ENCODE measurements at regions not wholly inside any gene's neighbourhood (a gene's known extent, or its start where the extent isn't known, plus 50 kb on each side); places are given as distances from the start of the nearest gene placed in this dataset.

GRCh38 chr22:48746789-48747425 is 1080.8 kb downstream of the BRD1 start:
- CTCF ChIA-PET = no interaction called here
- Histone ChIP-seq H3K4me1 (ENCODE audit: control insufficient read depth, insufficient read depth, low read length) (no peaks in the 10 kb centered on the region), H3K27ac (ENCODE audit: extremely low read depth, low read depth, low read length) (no peak overlapping the region), H3K36me3 (ENCODE audit: control insufficient read depth in 2 of 2, insufficient read depth in 1 of 2, low read length in 2 of 2) (no peaks in the 10 kb centered on the region), H3K4me3 (ENCODE audit: low read depth, low read length) (no peak overlapping the region), H3K9me3 (ENCODE audit: control insufficient read depth, insufficient read depth, low read depth, low read length) (no peaks in the 10 kb centered on the region)
- TF ChIP-seq ZNF621 (tag by site-specific recombination; IDR thresholded peaks at IDR 0.05) (no peak), ZIC2 (tag by site-specific recombination; IDR thresholded peaks at IDR 0.05) (peak; percentile 52)
- POLR2A ChIA-PET = no interaction called here

DNA sequence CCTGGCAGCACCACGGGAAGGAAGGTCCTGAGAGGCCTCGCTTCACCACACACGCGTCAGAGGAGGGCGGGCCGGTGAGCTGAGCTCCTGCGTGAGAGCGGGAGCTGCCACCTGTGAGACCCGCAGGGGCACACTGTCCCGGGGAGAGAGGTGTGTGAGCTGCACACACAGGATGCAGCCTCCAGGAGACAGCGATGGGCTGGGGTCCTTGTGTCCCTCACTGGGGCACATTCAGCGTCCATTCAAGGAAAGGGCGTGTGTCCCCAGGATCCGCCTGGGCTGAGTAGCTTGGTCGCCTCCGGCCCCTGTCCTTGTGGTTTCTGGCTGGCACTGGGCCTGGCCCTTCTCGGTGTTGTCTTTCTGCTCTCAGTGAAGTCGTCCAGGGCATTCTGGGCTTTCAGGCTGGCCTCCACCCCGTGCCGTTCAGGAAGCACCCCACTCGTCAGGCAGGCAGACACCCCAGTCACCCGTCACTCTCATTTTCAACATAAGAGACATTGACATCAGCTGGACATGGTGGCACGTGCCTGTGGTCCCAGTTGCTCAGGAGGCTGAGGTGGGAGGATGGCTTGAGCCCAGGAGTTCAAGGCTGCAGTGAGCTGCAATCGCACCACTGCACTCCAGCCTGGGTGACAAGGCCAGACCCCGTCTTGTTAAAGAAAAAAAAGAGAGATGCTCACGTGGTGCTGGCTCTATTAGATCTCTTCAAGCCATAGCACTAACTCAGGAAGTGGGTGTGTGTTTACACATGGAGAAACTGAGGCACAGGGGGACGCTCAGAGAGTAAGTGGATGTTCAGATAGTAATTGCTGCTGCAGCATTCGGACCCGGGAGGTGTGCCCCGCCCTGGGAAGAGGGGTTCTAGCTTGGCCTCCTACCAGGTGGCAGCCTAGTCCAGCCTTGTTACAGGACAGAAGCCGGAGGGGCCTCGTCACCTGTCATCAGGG is 1081.6 kb downstream of the BRD1 start:
- CTCF ChIA-PET = no interaction called here

GRCh38 chr22:48744967-48745841 is 1082.5 kb downstream of the BRD1 start:
- no peak for TF ChIP-seq KLF17 (tag by site-specific recombination; IDR thresholded peaks at IDR 0.05)
- TF ChIP-seq ZNF112 (tag by site-specific recombination; IDR thresholded peaks at IDR 0.05) = no peak
- POLR2A ChIA-PET = no interaction called here
- CTCF ChIA-PET = no interaction called here
- Histone ChIP-seq H3K4me3 (ENCODE audit: low read depth, low read length) (no peak overlapping the region), H3K27ac (ENCODE audit: extremely low read depth, low read depth, low read length) (no peak overlapping the region), H3K36me3 (ENCODE audit: control insufficient read depth in 2 of 2, insufficient read depth in 1 of 2, low read length in 2 of 2) (no peaks in the 10 kb centered on the region), H3K9me3 (ENCODE audit: control insufficient read depth, insufficient read depth, low read depth, low read length) (no peaks in the 10 kb centered on the region), H3K4me1 (ENCODE audit: control insufficient read depth, insufficient read depth, low read length) (no peaks in the 10 kb centered on the region)

More for the DNA sequence above, 1081.6 kb downstream of the BRD1 start:
- H3K27ac ChIP-seq (ENCODE audit: extremely low read depth, low read depth, low read length) = no peak overlapping the region
- H3K9me3 ChIP-seq (ENCODE audit: control insufficient read depth, insufficient read depth, low read depth, low read length) = no peaks in the 10 kb centered on the region
- POLR2A ChIA-PET = no interaction called here
- H3K4me3 ChIP-seq (ENCODE audit: low read depth, low read length) = no peak overlapping the region
- no peaks in the 10 kb centered on the region for H3K4me1 ChIP-seq (ENCODE audit: control insufficient read depth, insufficient read depth, low read length)
- no peak for TF ChIP-seq ZNF341 (tag by site-specific recombination; IDR thresholded peaks at IDR 0.05; ENCODE audit: low read depth)
- TF ChIP-seq ZIC2 (tag by site-specific recombination; IDR thresholded peaks at IDR 0.05) = no peak
- no peaks in the 10 kb centered on the region for H3K36me3 ChIP-seq (ENCODE audit: control insufficient read depth in 2 of 2, insufficient read depth in 1 of 2, low read length in 2 of 2)

DNA sequence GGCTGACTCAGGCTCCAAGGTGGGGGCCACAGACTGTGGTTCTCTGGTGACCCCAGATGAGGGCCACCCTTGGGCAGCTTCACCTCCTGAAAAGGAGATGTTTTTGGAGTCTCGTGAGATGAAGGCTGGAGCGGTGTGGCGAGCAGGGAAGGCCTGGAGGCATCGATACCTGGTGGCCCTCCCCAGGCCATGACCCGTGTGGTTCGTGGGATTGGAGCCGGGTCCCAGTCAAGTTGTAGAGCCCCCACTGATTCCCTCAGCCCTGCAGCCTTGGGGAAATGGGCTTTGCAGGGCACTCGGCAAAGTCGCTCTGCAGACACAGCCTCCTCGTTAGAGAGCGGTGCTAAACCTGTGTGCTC is 1083.4 kb downstream of the BRD1 start:
- no peak overlapping the region for H3K4me3 ChIP-seq (ENCODE audit: low read depth, low read length)
- no peaks in the 10 kb centered on the region for H3K9me3 ChIP-seq (ENCODE audit: control insufficient read depth, insufficient read depth, low read depth, low read length)
- H3K27ac ChIP-seq (ENCODE audit: extremely low read depth, low read depth, low read length) = no peak overlapping the region
- H3K4me1 ChIP-seq (ENCODE audit: control insufficient read depth, insufficient read depth, low read length) = no peaks in the 10 kb centered on the region
- ChIA-PET POLR2A (no interaction called here), CTCF (interaction anchor here (1.2 kb wide), 1 partner anchor 22 kb away, joined by 3 read pairs; no protein-coding TSS in a partner anchor)
- TF ChIP-seq ZIC2 (tag by site-specific recombination; IDR thresholded peaks at IDR 0.05) = no peak
- H3K36me3 ChIP-seq (ENCODE audit: control insufficient read depth in 2 of 2, insufficient read depth in 1 of 2, low read length in 2 of 2) = no peaks in the 10 kb centered on the region

GRCh38 chr22:48743601-48744282 is 1083.9 kb downstream of the BRD1 start:
- Histone ChIP-seq H3K4me3 (ENCODE audit: low read depth, low read length) (no peak overlapping the region), H3K9me3 (ENCODE audit: control insufficient read depth, insufficient read depth, low read depth, low read length) (no peaks in the 10 kb centered on the region), H3K27ac (ENCODE audit: extremely low read depth, low read depth, low read length) (no peak overlapping the region), H3K4me1 (ENCODE audit: control insufficient read depth, insufficient read depth, low read length) (no peaks in the 10 kb centered on the region), H3K36me3 (ENCODE audit: control insufficient read depth in 2 of 2, insufficient read depth in 1 of 2, low read length in 2 of 2) (no peaks in the 10 kb centered on the region)
- ChIA-PET POLR2A (no interaction called here), CTCF (interaction anchor here (1.2 kb wide), 1 partner anchor 23 kb away, joined by 3 read pairs; no protein-coding TSS in a partner anchor)
- no peak for TF ChIP-seq ZNF549 (tag by site-specific recombination; IDR thresholded peaks at IDR 0.05)
- no peak for TF ChIP-seq ZNF610 (tag by site-specific recombination; IDR thresholded peaks at IDR 0.05; ENCODE audit: borderline replicate concordance)
- TF ChIP-seq PATZ1 (tag by site-specific recombination; IDR thresholded peaks at IDR 0.05) = no peak
- no peak for TF ChIP-seq MYNN (tag by site-specific recombination; IDR thresholded peaks at IDR 0.05; ENCODE audit: borderline replicate concordance)
- no peak for TF ChIP-seq ZNF449 (tag by site-specific recombination; IDR thresholded peaks at IDR 0.05)
- TF ChIP-seq ZNF701 (tag by site-specific recombination; IDR thresholded peaks at IDR 0.05) = no peak
- no peak for TF ChIP-seq ZNF488 (tag by site-specific recombination; IDR thresholded peaks at IDR 0.05)
